Activated CD4-positive, alpha-beta T cell treated with anti-CD3 and anti-CD28 coated beads, Interleukin-2, amount 50 U/mL, for 48 hours (primary cell): ENCODE measurements at regions not wholly inside any gene's neighbourhood (a gene's known extent, or its start where the extent isn't known, plus 50 kb on each side); places are given as distances from the start of the nearest gene placed in this dataset.
"Not testable (repeated sequence)": the region's sequence is repeated elsewhere in the genome, so short reads cannot be mapped to it uniquely, and the experiment has no call there.

Experiments
- DNase-seq, 2 experiments: peaks; one replicate each; pipeline ENCODE4 v3.0.0-alpha.2; 2020

- not testable (repeated sequence) for DNase-seq
These were observed 362.7 kb upstream of the ATXN7L3B start for GRCh38 chr12:74174961-74175360.

GRCh38 chr12:74185360-74185759 lies 352.3 kb upstream of the ATXN7L3B start:
- DNase-seq = no peak

- DNase-seq = no peak
These were observed 344.4 kb upstream of the ATXN7L3B start for GRCh38 chr12:74193191-74193590.

GRCh38 chr12:74204236-74204635 lies 333.4 kb upstream of the ATXN7L3B start:
- no peak for DNase-seq

- no peak for DNase-seq
These were observed 309.6 kb upstream of the ATXN7L3B start for GRCh38 chr12:74227846-74228545.

- DNase-seq = no peak
These were observed 308.0 kb upstream of the ATXN7L3B start for GRCh38 chr12:74229671-74230070.

- DNase-seq = no peak
These were observed 302.3 kb upstream of the ATXN7L3B start for GRCh38 chr12:74235342-74235741.

GRCh38 chr12:74241341-74241740 lies 296.3 kb upstream of the ATXN7L3B start:
- DNase-seq = no peak

- no peak for DNase-seq
These were observed 295.5 kb upstream of the ATXN7L3B start for GRCh38 chr12:74242088-74242487.

GRCh38 chr12:74245458-74245857 lies 292.2 kb upstream of the ATXN7L3B start:
- no peak for DNase-seq

GRCh38 chr12:74250891-74251290 lies 286.7 kb upstream of the ATXN7L3B start:
- no peak for DNase-seq

- not testable (repeated sequence) for DNase-seq
These were observed 283.8 kb upstream of the ATXN7L3B start for GRCh38 chr12:74253826-74254225.

GRCh38 chr12:74254784-74255183 lies 282.9 kb upstream of the ATXN7L3B start:
- DNase-seq = no peak

- DNase-seq = no peak
These were observed 278.4 kb upstream of the ATXN7L3B start for GRCh38 chr12:74259199-74259598.

GRCh38 chr12:74264692-74265091 lies 272.9 kb upstream of the ATXN7L3B start:
- no peak for DNase-seq

GRCh38 chr12:74269355-74269754 lies 268.3 kb upstream of the ATXN7L3B start:
- not testable (repeated sequence) for DNase-seq

- DNase-seq = no peak
These were observed 257.4 kb upstream of the ATXN7L3B start for GRCh38 chr12:74280156-74280655.

GRCh38 chr12:74281401-74282180 lies 256.0 kb upstream of the ATXN7L3B start:
- DNase-seq = not testable (repeated sequence)

GRCh38 chr12:74283646-74284045 lies 254.0 kb upstream of the ATXN7L3B start:
- DNase-seq = no peak

- DNase-seq = no peak
These were observed 251.9 kb upstream of the ATXN7L3B start for GRCh38 chr12:74285773-74286172.

- no peak for DNase-seq
These were observed 251.4 kb upstream of the ATXN7L3B start for GRCh38 chr12:74286254-74286653.

- DNase-seq = no peak
These were observed 245.1 kb upstream of the ATXN7L3B start for GRCh38 chr12:74292351-74293194.

GRCh38 chr12:74293689-74294131 lies 243.9 kb upstream of the ATXN7L3B start:
- no peak for DNase-seq
